ENCODE measurements at regions not wholly inside any gene's neighbourhood (a gene's known extent, or its start where the extent isn't known, plus 50 kb on each side); places are given as distances from the start of the nearest gene placed in this dataset.

GRCh38 chr9:99322299-99322698, 100.2 kb downstream of the SEC61B start:
- no CpG with 5 or more reads among the region's 1 CpG for WGBS (ENCODE audit: insufficient coverage)

GRCh38 chr9:99326112-99326916, 104.2 kb downstream of the SEC61B start:
- Histone ChIP-seq H3K9me3 (replicated peaks in 1 of 2; ENCODE audit: control insufficient read depth in 1 of 2, insufficient read depth in 1 of 2, low read length in 2 of 2) (no peaks in the 10 kb centered on the region), H3K79me2 (ENCODE audit: insufficient read depth, low read length) (no peaks in the 10 kb centered on the region), H3K4me3 (replicated peaks in 1 of 3; ENCODE audit: low read depth in 2 of 3, low read length in 3 of 3) (no peak overlapping the region), H3K27ac (ENCODE audit: low read depth in 1 of 2, low read length in 2 of 2) (no peak overlapping the region), H3K4me1 (ENCODE audit: control insufficient read depth in 1 of 2, insufficient read depth in 2 of 2, low read length in 2 of 2) (no peaks in the 10 kb centered on the region), H3K27me3 (ENCODE audit: control insufficient read depth in 2 of 2, insufficient read depth in 2 of 2, low read length in 2 of 2) (no peaks in the 10 kb centered on the region), H3K36me3 (replicated peaks in 1 of 2; ENCODE audit: control insufficient read depth in 1 of 2, insufficient read depth in 2 of 2, low read length in 2 of 2) (no peaks in the 10 kb centered on the region), H3K9ac (ENCODE audit: insufficient read depth, low read length, poor library complexity, severe bottlenecking) (no peak overlapping the region), H4K20me1 (ENCODE audit: insufficient read depth, low read length) (no peaks in the 10 kb centered on the region), H3K4me2 (replicated peaks; ENCODE audit: extremely low read depth, low read length, poor library complexity, severe bottlenecking) (no peak overlapping the region), H2AFZ (ENCODE audit: insufficient read depth, low read depth, low read length, poor library complexity, severe bottlenecking) (peak overlapping the region; percentile 21)
- H3K9me3 Mint-ChIP-seq: no peaks in the 10 kb centered on the region
- DNase-seq: peak in 2 of 3 donors; percentile 19 to 52
- H3K27me3 Mint-ChIP-seq (ENCODE audit: low read depth in 3 of 3): peaks cover 0 to 3% (median 2%) of the 10 kb centered on the region in 3 donors
- H3K4me3 Mint-ChIP-seq: no peak overlapping the region
- no peaks in the 10 kb centered on the region for H3K36me3 Mint-ChIP-seq
- TF ChIP-seq CTCF (IDR thresholded peaks at IDR 0.05): no peak
- intact Hi-C loops (cut with micrococcal nuclease): no loop called here
- 93% methylated on average over 2 of the region's 5 CpGs for WGBS (ENCODE audit: insufficient coverage)
- H3K4me1 Mint-ChIP-seq: peaks cover 4% of the 10 kb centered on the region
- H3K27ac Mint-ChIP-seq: peak overlapping the region in 2 of 7 donors; percentile 11 to 21

More at GRCh38 chr9:99322299-99322698, 100.2 kb downstream of the SEC61B start:
- DNase-seq: no peak
- no peak overlapping the region for H3K9ac ChIP-seq (ENCODE audit: insufficient read depth, low read length, poor library complexity, severe bottlenecking)
- H2AFZ ChIP-seq (ENCODE audit: insufficient read depth, low read depth, low read length, poor library complexity, severe bottlenecking): no peak overlapping the region
- peaks cover 0 to 6% (median 6%) of the 10 kb centered on the region in 3 donors for H3K27me3 Mint-ChIP-seq (ENCODE audit: low read depth in 3 of 3)
- no peak for TF ChIP-seq CTCF (IDR thresholded peaks at IDR 0.05)
- peaks cover 4% of the 10 kb centered on the region for H3K4me1 Mint-ChIP-seq
- no peaks in the 10 kb centered on the region for H3K9me3 Mint-ChIP-seq
- H3K27me3 ChIP-seq (ENCODE audit: control insufficient read depth in 2 of 2, insufficient read depth in 2 of 2, low read length in 2 of 2): no peaks in the 10 kb centered on the region
- H3K9me3 ChIP-seq (replicated peaks in 1 of 2; ENCODE audit: control insufficient read depth in 1 of 2, insufficient read depth in 1 of 2, low read length in 2 of 2): no peaks in the 10 kb centered on the region
- no peak overlapping the region for H3K4me3 ChIP-seq (replicated peaks in 1 of 3; ENCODE audit: low read depth in 2 of 3, low read length in 3 of 3)
- no peaks in the 10 kb centered on the region for H3K4me1 ChIP-seq (ENCODE audit: control insufficient read depth in 1 of 2, insufficient read depth in 2 of 2, low read length in 2 of 2)
- no peaks in the 10 kb centered on the region for H3K36me3 Mint-ChIP-seq
- H4K20me1 ChIP-seq (ENCODE audit: insufficient read depth, low read length): no peaks in the 10 kb centered on the region
- H3K4me3 Mint-ChIP-seq: no peak overlapping the region
- no peaks in the 10 kb centered on the region for H3K79me2 ChIP-seq (ENCODE audit: insufficient read depth, low read length)
- no peak overlapping the region for H3K27ac Mint-ChIP-seq
- intact Hi-C loops (cut with micrococcal nuclease): no loop called here
- no peak overlapping the region for H3K27ac ChIP-seq (ENCODE audit: low read depth in 1 of 2, low read length in 2 of 2)
- no peak overlapping the region for H3K4me2 ChIP-seq (replicated peaks; ENCODE audit: extremely low read depth, low read length, poor library complexity, severe bottlenecking)
- no peaks in the 10 kb centered on the region for H3K36me3 ChIP-seq (replicated peaks in 1 of 2; ENCODE audit: control insufficient read depth in 1 of 2, insufficient read depth in 2 of 2, low read length in 2 of 2)

Measured in CD14-positive monocyte (primary cell).